GM12872 (cell line): ENCODE measurements at regions not wholly inside any gene's neighbourhood (a gene's known extent, or its start where the extent isn't known, plus 50 kb on each side); places are given as distances from the start of the nearest gene placed in this dataset.

Source experiments
- CTCF ChIP-seq: IDR thresholded peaks from 3 replicates; pipeline ENCODE4 v1.5.1; 2011; ENCODE audit warnings: low read depth, mild to moderate bottlenecking, low read length, moderate library complexity; ENCODE audit not compliant: insufficient read depth

- no peak for TF ChIP-seq CTCF
These were observed 68.8 kb upstream of the NTRK2 start for GRCh38 chr9:84600739-84601138.

GRCh38 chr9:84604223-84604622, 65.3 kb upstream of the NTRK2 start:
- no peak for TF ChIP-seq CTCF

- no peak for TF ChIP-seq CTCF
These were observed 59.8 kb upstream of the NTRK2 start for GRCh38 chr9:84609779-84610178.

- no peak for TF ChIP-seq CTCF
These were observed 56.1 kb upstream of the NTRK2 start for GRCh38 chr9:84613431-84613830.

- TF ChIP-seq CTCF: no peak
These were observed 54.0 kb upstream of the NTRK2 start for GRCh38 chr9:84615544-84615943.

GRCh38 chr9:84617411-84618029, 52.0 kb upstream of the NTRK2 start:
- no peak for TF ChIP-seq CTCF
